Amniotic stem cell (primary cell): ENCODE measurements at regions not wholly inside any gene's neighbourhood (a gene's known extent, or its start where the extent isn't known, plus 50 kb on each side); places are given as distances from the start of the nearest gene placed in this dataset.
"Not testable (repeated sequence)": the region's sequence is repeated elsewhere in the genome, so short reads cannot be mapped to it uniquely, and the experiment has no call there.

Experiments
- DNase-seq: peaks from one replicate; lab custom pipeline; 2025; lab: John Stamatoyannopoulos, UW

DNA sequence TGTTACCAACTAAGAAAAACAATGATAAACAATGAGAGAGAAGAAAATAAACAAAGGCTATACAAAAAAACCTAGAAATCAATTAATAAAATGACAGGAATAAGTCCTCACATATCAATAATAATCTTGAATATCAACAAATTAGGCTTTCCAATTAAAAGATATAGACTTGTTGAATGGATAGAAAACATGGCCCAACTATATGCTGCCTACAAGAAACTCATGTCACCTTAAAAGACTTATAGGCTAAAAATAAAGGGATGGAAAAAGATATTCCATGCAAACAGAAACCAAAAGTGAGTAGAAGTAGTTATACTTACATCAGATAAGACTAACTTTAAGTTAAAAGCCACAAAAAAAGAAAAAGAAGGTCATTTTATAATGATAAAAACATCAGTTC, 183.9 kb downstream of the MYRFL start:
- no peak for DNase-seq

- no peak for DNase-seq
Measured at GRCh38 chr12:70011353-70011752, 186.3 kb downstream of the MYRFL start.

DNA sequence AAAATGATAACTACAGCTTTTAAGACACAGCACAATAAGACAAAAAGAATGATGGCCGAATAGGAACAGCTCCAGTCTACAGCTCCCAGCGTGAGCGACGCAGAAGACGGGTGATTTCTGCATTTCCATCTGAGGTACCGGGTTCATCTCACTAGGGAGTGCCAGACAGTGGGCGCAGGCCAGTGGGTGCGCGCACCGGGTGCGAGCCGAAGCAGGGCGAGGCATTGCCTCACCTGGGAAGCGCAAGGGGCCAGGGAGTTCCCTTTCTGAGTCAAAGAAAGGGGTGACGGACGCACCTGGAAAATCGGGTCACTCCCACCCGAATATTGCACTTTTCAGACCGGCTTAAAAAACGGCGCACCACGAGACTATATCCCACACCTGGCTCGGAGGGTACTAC, 188.0 kb downstream of the MYRFL start:
- not testable (repeated sequence) for DNase-seq

- no peak for DNase-seq
Measured at GRCh38 chr12:70028515-70028914, 203.5 kb downstream of the MYRFL start.

DNA sequence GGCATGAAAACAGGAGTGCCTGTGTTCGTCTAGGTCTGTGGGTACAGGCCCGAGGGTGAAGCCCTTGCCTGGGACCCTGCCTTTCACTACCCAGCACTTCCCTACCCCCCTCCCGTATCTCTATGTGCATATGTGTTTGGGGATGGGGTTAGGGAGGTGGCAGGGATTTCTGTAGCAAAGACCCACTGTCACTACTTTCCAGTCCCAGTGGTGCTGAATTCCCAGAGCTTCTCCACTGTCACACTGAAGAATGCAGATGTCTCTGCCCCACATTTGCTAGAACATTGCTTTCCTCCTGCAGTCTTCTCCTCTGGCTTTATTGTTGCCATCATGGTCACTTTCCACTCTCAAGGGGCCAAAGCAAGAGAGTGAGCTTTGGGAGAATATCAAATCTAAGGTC, 203.9 kb downstream of the MYRFL start:
- no peak for DNase-seq

DNA sequence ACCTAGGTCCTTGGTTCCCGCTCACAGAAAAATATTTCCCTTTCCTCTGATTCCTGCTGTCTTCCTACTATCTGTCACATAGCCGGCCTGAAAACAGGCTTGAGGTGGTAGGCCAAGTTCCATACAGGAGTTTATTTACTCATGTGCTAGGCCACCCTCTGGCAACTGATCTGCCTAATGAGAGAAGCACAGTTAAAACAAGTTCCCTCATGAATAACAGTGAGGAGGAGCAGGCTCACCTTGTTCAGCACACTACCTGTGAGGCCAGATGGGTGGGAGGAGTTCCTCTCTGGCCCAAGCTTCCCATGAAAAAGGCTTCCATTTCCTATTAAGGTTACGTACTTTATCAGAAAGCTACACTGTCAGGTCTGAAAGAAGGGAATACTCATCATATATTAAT, 206.0 kb downstream of the MYRFL start:
- DNase-seq = no peak

GRCh38 chr12:70032076-70032475, 207.0 kb downstream of the MYRFL start:
- DNase-seq = no peak

DNA sequence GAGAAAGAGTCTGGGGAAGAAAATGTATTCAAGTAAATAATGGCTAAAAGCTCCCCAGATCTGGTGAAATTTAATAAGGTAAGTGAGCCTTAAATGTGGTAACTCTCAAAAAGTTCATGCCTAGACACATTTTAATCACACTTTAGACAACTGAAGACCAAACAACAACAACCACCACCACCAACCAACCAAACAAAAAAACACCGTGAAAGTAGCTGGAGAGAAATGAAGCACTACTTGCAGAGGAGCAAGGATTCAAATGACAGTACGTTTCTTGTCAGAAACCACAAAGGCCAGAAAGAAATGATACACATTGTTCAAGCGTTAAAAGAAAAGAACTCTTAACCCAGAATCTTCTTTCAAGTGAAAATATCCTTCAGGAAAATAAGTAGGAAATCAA, 208.3 kb downstream of the MYRFL start:
- DNase-seq = no peak

- no peak for DNase-seq
Measured at GRCh38 chr12:70040141-70040540, 203.1 kb upstream of the CNOT2 start.

GRCh38 chr12:70042675-70043074, 200.6 kb upstream of the CNOT2 start:
- DNase-seq = no peak

DNA sequence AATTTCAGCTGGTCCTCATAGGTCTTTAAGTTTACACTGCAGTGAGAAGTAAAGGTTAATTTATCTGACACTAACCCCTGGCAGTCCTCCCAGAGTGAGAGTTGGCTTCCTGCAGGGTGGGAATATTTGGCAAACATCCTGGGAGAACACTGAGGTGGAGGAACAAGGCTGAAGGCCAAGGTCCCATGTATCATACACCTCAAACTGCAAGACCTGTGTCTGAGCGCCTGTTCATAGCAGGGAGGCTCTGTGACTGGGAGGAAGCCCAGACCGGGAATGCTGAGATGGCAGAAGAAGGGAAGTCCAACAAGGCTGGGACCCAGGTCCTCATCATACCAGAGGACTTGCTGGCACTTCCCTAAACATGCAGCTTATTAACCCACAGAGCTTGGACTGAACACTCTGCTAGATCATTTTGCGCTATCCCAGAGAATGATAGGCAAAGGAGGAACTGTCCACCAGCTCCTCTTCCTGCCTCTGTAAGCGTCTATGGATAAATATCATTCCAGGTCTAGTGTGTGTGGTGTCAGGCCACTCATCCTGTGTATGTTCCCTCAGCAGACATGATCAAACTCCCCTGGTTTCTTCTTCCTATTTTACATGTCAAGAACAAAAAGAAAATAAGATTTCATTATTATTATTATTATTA, 199.6 kb upstream of the CNOT2 start:
- DNase-seq = no peak

DNA sequence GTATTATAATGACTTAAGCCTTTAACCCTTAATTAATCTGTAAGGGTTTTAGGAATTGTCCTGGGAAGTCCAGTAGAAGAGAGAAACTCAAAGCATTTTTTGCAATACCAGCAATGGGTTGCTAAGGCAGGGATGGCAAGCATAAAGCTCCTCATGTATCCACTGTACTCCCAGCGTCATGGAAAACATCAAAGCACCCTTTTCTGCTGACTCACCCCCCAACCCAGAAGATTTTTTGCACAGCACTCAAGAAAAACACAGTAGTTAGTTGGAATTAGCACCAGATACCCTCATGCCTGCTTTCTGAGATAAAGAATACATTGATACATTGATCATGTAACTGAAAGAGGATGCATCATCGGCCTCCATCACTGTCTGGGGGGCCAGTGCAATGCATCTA, 199.1 kb upstream of the CNOT2 start:
- no peak for DNase-seq

DNA sequence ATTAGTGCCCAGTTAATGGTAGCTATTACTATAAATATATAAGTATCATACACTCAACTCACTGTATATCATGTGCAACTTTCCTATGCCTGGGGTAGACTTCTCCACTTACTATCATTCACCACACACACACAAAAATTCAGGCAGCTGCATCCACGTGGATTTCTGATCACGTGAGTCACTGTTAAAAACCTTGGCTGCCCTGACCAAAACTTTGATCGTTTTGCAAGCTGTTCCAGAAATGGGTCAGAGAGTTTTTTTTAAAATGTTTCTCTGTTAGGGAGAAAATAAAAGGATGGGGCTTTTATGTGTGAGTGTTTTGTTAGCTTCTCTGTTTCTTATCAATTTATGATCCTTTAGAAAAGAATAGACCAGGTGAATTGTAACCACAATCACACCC, 198.2 kb upstream of the CNOT2 start:
- DNase-seq = no peak

- no peak for DNase-seq
Measured at GRCh38 chr12:70045514-70045913, 197.7 kb upstream of the CNOT2 start.

GRCh38 chr12:70048521-70049250, 194.5 kb upstream of the CNOT2 start:
- DNase-seq = no peak

- DNase-seq = no peak
Measured at GRCh38 chr12:70049596-70050360, 193.5 kb upstream of the CNOT2 start.

- no peak for DNase-seq
Measured at GRCh38 chr12:70052476-70052875, 190.8 kb upstream of the CNOT2 start.

DNA sequence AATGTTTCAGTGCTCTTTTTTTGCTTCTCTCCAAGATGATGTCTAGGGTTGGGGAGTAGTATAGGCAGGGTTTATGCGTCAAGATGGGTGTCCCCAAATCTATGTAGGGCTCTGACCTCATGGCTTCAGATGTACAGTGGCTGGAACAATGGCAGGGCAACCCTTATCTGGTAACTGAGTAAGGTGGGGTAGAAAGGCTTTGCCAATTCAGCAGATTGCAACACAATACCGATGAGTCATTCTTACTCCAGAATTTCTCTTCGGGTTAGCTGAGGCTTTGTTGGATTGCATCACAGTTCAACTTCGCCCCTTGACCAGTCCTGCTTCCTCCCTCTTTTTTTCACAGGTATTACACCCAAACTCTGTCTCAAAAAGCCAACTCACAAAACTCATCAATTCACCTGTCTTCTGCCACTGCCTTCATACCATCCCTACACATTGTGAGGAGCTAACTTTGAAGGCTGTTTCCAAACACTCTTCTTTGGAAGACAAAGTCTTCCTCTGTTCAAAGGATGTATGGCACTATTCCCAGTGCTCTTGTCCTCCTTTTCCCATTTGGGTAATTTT, 190.2 kb upstream of the CNOT2 start:
- DNase-seq = peak; percentile 5

DNA sequence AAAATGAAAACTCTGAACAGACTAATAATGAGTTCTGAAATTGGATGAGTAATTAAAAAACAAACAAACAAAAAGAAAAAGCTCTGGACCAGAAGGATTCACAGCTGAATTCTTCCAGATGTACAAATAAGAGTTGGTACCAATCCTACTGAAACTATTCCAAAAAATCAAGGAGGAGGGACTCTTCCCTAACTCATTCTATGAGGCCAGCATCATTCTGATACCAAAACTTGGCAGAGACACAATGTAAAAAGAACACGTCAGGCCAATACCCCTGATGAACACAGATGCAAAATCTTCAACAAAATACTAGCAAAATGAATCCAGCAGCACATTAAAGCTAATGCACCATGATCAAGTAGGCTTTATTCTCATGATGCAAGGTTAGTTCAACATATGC, 183.9 kb upstream of the CNOT2 start:
- DNase-seq = no peak

DNA sequence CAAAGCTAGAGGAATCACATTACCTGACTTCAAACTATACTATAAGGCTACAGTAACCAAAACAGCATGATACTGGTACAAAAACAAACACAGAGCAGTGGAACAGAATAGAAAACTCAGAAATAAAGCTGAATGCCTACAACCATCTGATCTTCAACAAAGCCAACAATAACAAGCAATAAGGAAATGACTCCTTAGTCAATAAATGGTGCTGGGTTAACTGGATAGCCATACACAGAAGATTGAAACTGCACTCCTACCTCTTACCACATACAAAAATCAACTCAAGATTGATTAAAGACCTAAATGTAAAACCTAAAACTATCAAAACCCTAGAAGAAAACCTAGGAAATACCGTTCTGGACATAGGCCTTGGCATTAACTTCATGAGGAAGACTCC, 182.6 kb upstream of the CNOT2 start:
- no peak for DNase-seq

DNA sequence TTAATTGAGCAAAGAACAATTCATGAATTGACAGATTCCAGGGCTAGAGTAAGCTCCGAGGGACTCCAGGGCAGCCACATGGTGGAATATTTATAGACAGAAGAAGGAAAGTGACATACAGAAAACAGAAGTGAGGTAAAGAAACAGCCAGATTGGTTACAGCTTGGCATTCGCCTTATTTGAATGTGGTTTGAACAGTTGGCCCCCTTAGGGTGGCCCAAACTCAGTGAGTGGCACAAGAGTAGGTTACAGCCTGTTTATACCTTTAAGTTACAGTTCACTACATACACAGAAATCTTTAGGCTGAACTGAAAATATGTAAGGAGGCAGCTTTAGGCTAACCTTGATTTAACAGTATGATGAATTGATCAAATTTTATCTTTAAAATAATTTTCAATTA, 174.5 kb upstream of the CNOT2 start:
- DNase-seq = no peak

DNA sequence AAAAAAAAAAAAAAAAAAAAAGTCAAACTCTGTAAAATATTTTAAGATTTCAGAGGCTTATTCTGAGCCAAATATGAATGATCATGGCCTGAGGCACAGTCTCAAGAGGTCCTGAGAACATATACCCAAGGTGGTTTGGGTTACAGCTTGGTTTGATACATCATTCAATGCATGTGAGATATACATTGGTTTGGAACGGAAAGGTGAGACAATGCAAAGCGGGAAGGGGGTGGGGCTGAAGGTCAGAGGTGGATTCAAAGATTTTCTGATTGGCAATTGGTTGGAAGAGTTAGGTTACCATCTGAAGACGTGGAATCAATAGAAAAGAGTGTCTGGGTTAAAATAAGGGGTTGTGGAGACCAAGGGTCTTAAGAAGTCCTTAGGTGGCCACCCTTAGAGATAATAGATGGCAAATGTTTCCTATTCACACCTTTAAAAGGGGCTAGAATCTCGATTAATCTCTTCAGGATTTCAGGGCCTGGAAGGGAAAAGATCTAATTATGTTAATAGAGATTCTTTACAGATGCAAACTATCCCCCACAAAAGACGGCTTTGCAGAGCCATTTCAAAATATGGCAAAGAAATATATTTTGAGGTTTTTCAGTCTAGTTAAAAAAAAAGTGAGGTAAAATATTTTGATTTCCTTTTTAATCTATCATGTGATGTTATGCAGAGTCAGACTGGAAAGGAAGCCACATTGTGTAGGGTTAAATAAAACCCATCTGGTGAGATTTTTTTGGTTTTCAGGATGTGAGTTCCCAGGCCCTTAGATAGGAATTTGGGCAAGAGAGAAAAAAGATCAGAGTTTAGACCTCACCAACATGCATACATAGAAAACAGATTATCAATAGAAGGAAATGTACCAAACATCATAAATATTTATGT, 173.8 kb upstream of the CNOT2 start:
- no peak for DNase-seq
